Activated T-cell treated with anti-CD3 and anti-CD28 coated beads, Interleukin-2, amount 50 U/mL, for 72 hours (primary cell): ENCODE measurements at regions not wholly inside any gene's neighbourhood (a gene's known extent, or its start where the extent isn't known, plus 50 kb on each side); places are given as distances from the start of the nearest gene placed in this dataset.

ENCODE experiments used
- ATAC-seq, 2 donors: fragments of 150-1000 bp; cut with Tn5 transposase; replicated peaks in 1 of 2; 2 replicates each; pipeline ENCODE4 v1.10.0; 2021; ENCODE audit warnings: moderate library complexity in 2 of 2, mild to moderate bottlenecking in 1 of 2
- DNase-seq, 2 donors: peaks; one replicate each; pipeline ENCODE4 v3.0.0; 2021 to 2022; ENCODE audit warnings: mixed read lengths in 1 of 2
- H3K27ac Mint-ChIP-seq: one replicate; pipeline ENCODE4 v1.8.0; 2022; ENCODE audit warnings: mild to moderate bottlenecking, moderate library complexity, mixed read lengths
- H3K27me3 Mint-ChIP-seq: one replicate; pipeline ENCODE4 v1.8.0; 2022; ENCODE audit warnings: low read depth, mixed read lengths
- H3K36me3 Mint-ChIP-seq, 2 donors: one replicate each; pipeline ENCODE4 v1.8.0; 2022; ENCODE audit warnings: mixed read lengths in 2 of 2, mild to moderate bottlenecking in 1 of 2; ENCODE audit not compliant: insufficient read depth in 2 of 2
- H3K4me1 Mint-ChIP-seq: one replicate; pipeline ENCODE4 v1.8.0; 2022; ENCODE audit warnings: low read depth, mixed read lengths
- H3K4me3 Mint-ChIP-seq, 2 donors: one replicate each; pipeline ENCODE4 v1.8.0; 2022; ENCODE audit warnings: mild to moderate bottlenecking in 2 of 2, mixed read lengths in 2 of 2, moderate library complexity in 2 of 2
- H3K9me3 Mint-ChIP-seq, 2 donors: one replicate each; pipeline ENCODE4 v1.8.0; 2022; ENCODE audit warnings: mixed read lengths in 2 of 2

- Mint-ChIP-seq H3K9me3 (no peaks in the 10 kb centered on the region), H3K27ac (no peak overlapping the region)
- no peak for ATAC-seq
Measured at GRCh38 chr2:199128476-199129229, 329.1 kb downstream of the SATB2 start.

GRCh38 chr2:199119796-199120195, 337.9 kb downstream of the SATB2 start:
- Mint-ChIP-seq H3K4me1 (no peaks in the 10 kb centered on the region), H3K36me3 (no peaks in the 10 kb centered on the region), H3K9me3 (peaks cover 2 to 5% of the 10 kb centered on the region in 2 donors), H3K27ac (no peak overlapping the region), H3K4me3 (no peak overlapping the region), H3K27me3 (no peaks in the 10 kb centered on the region)
- DNase-seq (no peak), ATAC-seq (no peak)

More at GRCh38 chr2:199128476-199129229, 329.1 kb downstream of the SATB2 start:
- DNase-seq = no peak
- Mint-ChIP-seq H3K36me3 (no peaks in the 10 kb centered on the region), H3K27me3 (no peaks in the 10 kb centered on the region), H3K4me1 (no peaks in the 10 kb centered on the region), H3K4me3 (no peak overlapping the region)

GRCh38 chr2:199118673-199119112, 339.0 kb downstream of the SATB2 start:
- ATAC-seq (no peak), DNase-seq (no peak)
- Mint-ChIP-seq H3K27me3 (no peaks in the 10 kb centered on the region), H3K4me1 (no peaks in the 10 kb centered on the region), H3K27ac (no peak overlapping the region), H3K9me3 (peaks cover 2 to 5% of the 10 kb centered on the region in 2 donors), H3K4me3 (no peak overlapping the region), H3K36me3 (no peaks in the 10 kb centered on the region)

GRCh38 chr2:199115169-199115568, 342.6 kb downstream of the SATB2 start:
- H3K27ac Mint-ChIP-seq = no peak overlapping the region
- H3K36me3 Mint-ChIP-seq = no peaks in the 10 kb centered on the region
- H3K4me1 Mint-ChIP-seq = no peaks in the 10 kb centered on the region
- no peaks in the 10 kb centered on the region for H3K27me3 Mint-ChIP-seq
- no peak for ATAC-seq
- H3K4me3 Mint-ChIP-seq = no peak overlapping the region
- no peak for DNase-seq
- H3K9me3 Mint-ChIP-seq = peaks cover 0 to 1% of the 10 kb centered on the region in 2 donors

GRCh38 chr2:199113111-199113510, 344.6 kb downstream of the SATB2 start:
- DNase-seq (no peak), ATAC-seq (no peak)
- H3K36me3 Mint-ChIP-seq = no peaks in the 10 kb centered on the region
- H3K27ac Mint-ChIP-seq = no peak overlapping the region
- H3K4me1 Mint-ChIP-seq = no peaks in the 10 kb centered on the region
- H3K9me3 Mint-ChIP-seq = no peaks in the 10 kb centered on the region
- no peaks in the 10 kb centered on the region for H3K27me3 Mint-ChIP-seq
- H3K4me3 Mint-ChIP-seq = no peak overlapping the region

GRCh38 chr2:199111458-199111857, 346.3 kb downstream of the SATB2 start:
- no peak for ATAC-seq
- H3K4me1 Mint-ChIP-seq = no peaks in the 10 kb centered on the region

GRCh38 chr2:199108056-199108455, 349.7 kb downstream of the SATB2 start:
- DNase-seq = no peak
- Mint-ChIP-seq H3K9me3 (no peaks in the 10 kb centered on the region), H3K36me3 (no peaks in the 10 kb centered on the region), H3K27ac (no peak overlapping the region), H3K27me3 (no peaks in the 10 kb centered on the region), H3K4me3 (no peak overlapping the region), H3K4me1 (no peaks in the 10 kb centered on the region)
- ATAC-seq = no peak

More at GRCh38 chr2:199111458-199111857, 346.3 kb downstream of the SATB2 start:
- no peak overlapping the region for H3K27ac Mint-ChIP-seq
- DNase-seq = no peak
- H3K9me3 Mint-ChIP-seq = no peaks in the 10 kb centered on the region
- H3K4me3 Mint-ChIP-seq = no peak overlapping the region
- no peaks in the 10 kb centered on the region for H3K27me3 Mint-ChIP-seq
- H3K36me3 Mint-ChIP-seq = no peaks in the 10 kb centered on the region

GRCh38 chr2:199105826-199106225, 351.9 kb downstream of the SATB2 start:
- Mint-ChIP-seq H3K9me3 (no peaks in the 10 kb centered on the region), H3K4me1 (no peaks in the 10 kb centered on the region), H3K36me3 (no peaks in the 10 kb centered on the region), H3K27me3 (no peaks in the 10 kb centered on the region), H3K4me3 (no peak overlapping the region), H3K27ac (no peak overlapping the region)
- ATAC-seq (no peak), DNase-seq (no peak)

- Mint-ChIP-seq H3K4me1 (no peaks in the 10 kb centered on the region), H3K27me3 (no peaks in the 10 kb centered on the region), H3K36me3 (no peaks in the 10 kb centered on the region), H3K27ac (no peak overlapping the region), H3K4me3 (no peak overlapping the region), H3K9me3 (no peaks in the 10 kb centered on the region)
- ATAC-seq (no peak), DNase-seq (no peak)
Measured at GRCh38 chr2:199101487-199101886, 356.3 kb downstream of the SATB2 start.

- Mint-ChIP-seq H3K36me3 (no peaks in the 10 kb centered on the region), H3K9me3 (no peaks in the 10 kb centered on the region), H3K4me3 (no peak overlapping the region), H3K4me1 (no peaks in the 10 kb centered on the region), H3K27me3 (no peaks in the 10 kb centered on the region), H3K27ac (no peak overlapping the region)
- ATAC-seq = no peak
- DNase-seq = no peak
Measured at GRCh38 chr2:199100326-199101110, 357.2 kb downstream of the SATB2 start.

- no peak for DNase-seq
- Mint-ChIP-seq H3K4me1 (no peaks in the 10 kb centered on the region), H3K27ac (no peak overlapping the region), H3K36me3 (no peaks in the 10 kb centered on the region), H3K27me3 (no peaks in the 10 kb centered on the region), H3K9me3 (peaks cover 0 to 1% of the 10 kb centered on the region in 2 donors), H3K4me3 (no peak overlapping the region)
- no peak for ATAC-seq
Measured at GRCh38 chr2:199092419-199092818, 365.3 kb downstream of the SATB2 start.

- Mint-ChIP-seq H3K27me3 (no peaks in the 10 kb centered on the region), H3K36me3 (no peaks in the 10 kb centered on the region), H3K4me1 (no peaks in the 10 kb centered on the region), H3K4me3 (no peak overlapping the region), H3K9me3 (peaks cover 0 to 2% of the 10 kb centered on the region in 2 donors), H3K27ac (no peak overlapping the region)
- DNase-seq (no peak), ATAC-seq (no peak)
Measured at GRCh38 chr2:199085261-199085660, 372.5 kb downstream of the SATB2 start.

GRCh38 chr2:199070322-199070949, 387.3 kb downstream of the SATB2 start:
- no peaks in the 10 kb centered on the region for H3K27me3 Mint-ChIP-seq
- H3K36me3 Mint-ChIP-seq = no peaks in the 10 kb centered on the region
- no peak overlapping the region for H3K27ac Mint-ChIP-seq
- no peak for ATAC-seq
- H3K4me1 Mint-ChIP-seq = no peaks in the 10 kb centered on the region
- H3K9me3 Mint-ChIP-seq = peaks cover 3 to 4% of the 10 kb centered on the region in 2 donors
- H3K4me3 Mint-ChIP-seq = no peak overlapping the region
- DNase-seq = no peak
